GM18520 (cell line): ENCODE measurements at regions not wholly inside any gene's neighbourhood (a gene's known extent, or its start where the extent isn't known, plus 50 kb on each side); places are given as distances from the start of the nearest gene placed in this dataset.

Source experiments
- ATAC-seq: cut with Tn5 transposase; IDR thresholded peaks from one replicate; pipeline ENCODE4 v1.9.1; 2021; ENCODE audit not compliant: unreplicated experiment

- ATAC-seq, result no peak
Observed at GRCh38 chr11:112797648-112798293, 163.4 kb upstream of the NCAM1 start.

- ATAC-seq, result no peak
Observed at GRCh38 chr11:112801025-112801816, 160.0 kb upstream of the NCAM1 start.

GRCh38 chr11:112801817-112802088 lies 159.5 kb upstream of the NCAM1 start:
- ATAC-seq, result no peak

- no peak for ATAC-seq
Observed at GRCh38 chr11:112805658-112806057, 155.6 kb upstream of the NCAM1 start.

GRCh38 chr11:112806256-112806655 lies 155.0 kb upstream of the NCAM1 start:
- no peak for ATAC-seq

- ATAC-seq, result no peak
Observed at GRCh38 chr11:112806876-112807275, 154.3 kb upstream of the NCAM1 start.

- ATAC-seq, result no peak
Observed at GRCh38 chr11:112809429-112809828, 151.8 kb upstream of the NCAM1 start.

- ATAC-seq, result no peak
Observed at GRCh38 chr11:112810951-112811350, 150.3 kb upstream of the NCAM1 start.

- no peak for ATAC-seq
Observed at GRCh38 chr11:112811783-112812182, 149.4 kb upstream of the NCAM1 start.

GRCh38 chr11:112812729-112813128 lies 148.5 kb upstream of the NCAM1 start:
- no peak for ATAC-seq

- no peak for ATAC-seq
Observed at GRCh38 chr11:112814168-112814567, 147.1 kb upstream of the NCAM1 start.

- ATAC-seq, result no peak
Observed at GRCh38 chr11:112817376-112817775, 143.8 kb upstream of the NCAM1 start.

- ATAC-seq, result no peak
Observed at GRCh38 chr11:112822478-112823274, 138.5 kb upstream of the NCAM1 start.

- ATAC-seq, result no peak
Observed at GRCh38 chr11:112826026-112826425, 135.2 kb upstream of the NCAM1 start.

GRCh38 chr11:112826788-112827187 lies 134.4 kb upstream of the NCAM1 start:
- ATAC-seq, result no peak

GRCh38 chr11:112828421-112828820 lies 132.8 kb upstream of the NCAM1 start:
- ATAC-seq, result no peak

GRCh38 chr11:112829971-112830654 lies 131.1 kb upstream of the NCAM1 start:
- ATAC-seq, result no peak

GRCh38 chr11:112831041-112831440 lies 130.2 kb upstream of the NCAM1 start:
- ATAC-seq, result no peak

- ATAC-seq, result no peak
Observed at GRCh38 chr11:112831969-112832766, 129.1 kb upstream of the NCAM1 start.

- ATAC-seq, result no peak
Observed at GRCh38 chr11:112834277-112834755, 126.9 kb upstream of the NCAM1 start.
